Keratinocyte (primary cell): ENCODE measurements at regions not wholly inside any gene's neighbourhood (a gene's known extent, or its start where the extent isn't known, plus 50 kb on each side); places are given as distances from the start of the nearest gene placed in this dataset.
A peak's percentile ranks its signal among the peaks of the same experiment; 100 is the strongest.

Source experiments
- DNase-seq: peaks from one replicate; pipeline ENCODE4 v3.0.0-alpha.2; 2011; ENCODE audit warnings: low read depth, missing footprints, low spot score
- FAIRE-seq: peaks from 2 replicates; lab custom pipeline; 2011; peaks lifted over from hg19 to GRCh38; lab: Jason Lieb, UNC
- H2AFZ ChIP-seq: 2 replicates; pipeline ENCODE4 v1.6.0; 2012; ENCODE audit warnings: low read length, control low read depth, inconsistent platforms; ENCODE audit not compliant: control insufficient read depth
- H3K27ac ChIP-seq: 2 replicates; pipeline ENCODE4 v1.5.1; 2011; ENCODE audit warnings: low read length; ENCODE audit not compliant: control insufficient read depth, insufficient read depth
- H3K27me3 ChIP-seq: 3 replicates; pipeline ENCODE4 v1.6.0; 2011; ENCODE audit warnings: low read length; ENCODE audit not compliant: control insufficient read depth, insufficient read depth; ENCODE audit errors: extremely low read depth
- H3K36me3 ChIP-seq, 2 experiments: 2 replicates in 1 of 2; 3 replicates in 1 of 2; pipeline ENCODE4 v1.5.1; 2011; ENCODE audit warnings: low read length in 2 of 2, mild to moderate bottlenecking in 1 of 2; ENCODE audit not compliant: control insufficient read depth in 2 of 2, insufficient read depth in 2 of 2; ENCODE audit errors: extremely low read depth in 1 of 2
- H3K4me1 ChIP-seq: 3 replicates; pipeline ENCODE4 v1.5.1; 2011; ENCODE audit warnings: low read length; ENCODE audit not compliant: control insufficient read depth, insufficient read depth; ENCODE audit errors: extremely low read depth
- H3K4me2 ChIP-seq: 3 replicates; pipeline ENCODE4 v1.6.0; 2011; ENCODE audit warnings: low read depth, low read length; ENCODE audit not compliant: control insufficient read depth, insufficient read depth; ENCODE audit errors: extremely low read depth
- H3K4me3 ChIP-seq, 3 experiments: fragments of 200-600 bp in 1 of 3; sonication (generic) in 1 of 3; 2 replicates in 2 of 3; 3 replicates in 1 of 3; pipeline ENCODE4 v1.5.1; 2011 to 2016; ENCODE audit warnings: low read length in 3 of 3, mild to moderate bottlenecking in 3 of 3, control low read depth in 2 of 3, inconsistent platforms in 1 of 3, low read depth in 1 of 3, mixed read lengths in 1 of 3, mixed run types in 1 of 3, moderate library complexity in 1 of 3; ENCODE audit not compliant: control insufficient read depth in 2 of 3, insufficient read depth in 2 of 3; ENCODE audit errors: extremely low read depth in 1 of 3
- H3K79me2 ChIP-seq: 2 replicates; pipeline ENCODE4 v1.6.0; 2012; ENCODE audit warnings: low read length; ENCODE audit not compliant: control insufficient read depth, insufficient read depth
- H3K9ac ChIP-seq: 3 replicates; pipeline ENCODE4 v1.6.0; 2011; ENCODE audit warnings: low read length; ENCODE audit not compliant: control insufficient read depth, insufficient read depth; ENCODE audit errors: extremely low read depth
- H3K9me1 ChIP-seq: 3 replicates; pipeline ENCODE4 v1.6.0; 2011; ENCODE audit warnings: low read length; ENCODE audit not compliant: control insufficient read depth, insufficient read depth; ENCODE audit errors: extremely low read depth
- H3K9me3 ChIP-seq: 2 replicates; pipeline ENCODE4 v1.5.1; 2012; ENCODE audit warnings: low read depth, low read length; ENCODE audit not compliant: control insufficient read depth
- H4K20me1 ChIP-seq: 3 replicates; pipeline ENCODE4 v1.6.0; 2011; ENCODE audit warnings: low read length; ENCODE audit not compliant: control insufficient read depth, insufficient read depth; ENCODE audit errors: extremely low read depth
- EZH2 ChIP-seq: IDR thresholded peaks from one replicate; pipeline ENCODE4 v1.6.1; 2012; ENCODE audit warnings: inconsistent platforms, mild to moderate bottlenecking, low read length, moderate library complexity
- dilution Hi-C: fragments of 300-500 bp; cut with MboI; formaldehyde crosslinking; loops from one replicate; pipeline ENCODE4 v1.7.0; 2020; ENCODE audit warnings: low sequenced_read_pairs; ENCODE audit not compliant: extremely low pct_ligation_motif_present
- TF ChIP-seq, protein P1 (sequence below), 3 experiments: IDR thresholded peaks in 1 of 3; conservative IDR thresholded peaks in 1 of 3; optimal IDR thresholded peaks in 1 of 3; 2 replicates in 2 of 3; 3 replicates in 1 of 3; pipeline versions ENCODE3 to v1.5.1; 2011; ENCODE audit warnings: low read length in 3 of 3, mild to moderate bottlenecking in 3 of 3, moderate library complexity in 2 of 3, control low read depth in 1 of 3, inconsistent platforms in 1 of 3; ENCODE audit not compliant: insufficient read depth in 2 of 3; ENCODE audit errors: extremely low read depth in 1 of 3

DNA sequence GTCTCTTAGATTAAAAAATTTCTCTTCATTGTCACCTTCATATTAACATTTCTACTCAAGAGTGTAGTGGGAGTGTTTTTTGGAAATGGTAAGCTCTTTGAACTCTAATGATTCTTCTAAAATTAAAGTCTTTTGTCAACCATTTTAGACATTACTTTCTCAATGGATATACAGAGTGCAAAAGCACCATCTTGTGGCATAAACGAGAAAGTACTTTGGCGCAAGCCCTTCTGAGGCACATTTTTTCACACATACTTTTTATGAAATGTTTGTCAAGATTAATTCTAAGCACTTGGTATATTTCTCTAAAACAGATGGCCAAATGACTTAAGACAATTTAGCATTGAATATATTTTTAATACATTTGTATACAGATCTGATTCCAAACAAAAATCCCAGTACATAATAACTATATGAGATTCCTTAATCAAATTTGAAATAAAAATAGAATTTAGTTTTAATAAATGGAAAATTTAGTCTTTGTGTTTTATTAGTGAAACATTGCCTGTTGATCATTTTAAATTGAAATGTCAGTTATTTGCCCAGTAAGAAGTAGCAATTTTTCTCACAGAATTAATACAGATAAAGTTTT, 63.3 kb upstream of the GALNT5 start:
- no peak for DNase-seq
- dilution Hi-C loops = no loop called here
- H3K36me3 ChIP-seq = no peaks in the 10 kb centered on the region
- H3K9ac ChIP-seq = no peak overlapping the region
- TF ChIP-seq EZH2 = no peak
- TF ChIP-seq, protein P1, sequence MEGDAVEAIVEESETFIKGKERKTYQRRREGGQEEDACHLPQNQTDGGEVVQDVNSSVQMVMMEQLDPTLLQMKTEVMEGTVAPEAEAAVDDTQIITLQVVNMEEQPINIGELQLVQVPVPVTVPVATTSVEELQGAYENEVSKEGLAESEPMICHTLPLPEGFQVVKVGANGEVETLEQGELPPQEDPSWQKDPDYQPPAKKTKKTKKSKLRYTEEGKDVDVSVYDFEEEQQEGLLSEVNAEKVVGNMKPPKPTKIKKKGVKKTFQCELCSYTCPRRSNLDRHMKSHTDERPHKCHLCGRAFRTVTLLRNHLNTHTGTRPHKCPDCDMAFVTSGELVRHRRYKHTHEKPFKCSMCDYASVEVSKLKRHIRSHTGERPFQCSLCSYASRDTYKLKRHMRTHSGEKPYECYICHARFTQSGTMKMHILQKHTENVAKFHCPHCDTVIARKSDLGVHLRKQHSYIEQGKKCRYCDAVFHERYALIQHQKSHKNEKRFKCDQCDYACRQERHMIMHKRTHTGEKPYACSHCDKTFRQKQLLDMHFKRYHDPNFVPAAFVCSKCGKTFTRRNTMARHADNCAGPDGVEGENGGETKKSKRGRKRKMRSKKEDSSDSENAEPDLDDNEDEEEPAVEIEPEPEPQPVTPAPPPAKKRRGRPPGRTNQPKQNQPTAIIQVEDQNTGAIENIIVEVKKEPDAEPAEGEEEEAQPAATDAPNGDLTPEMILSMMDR (optimal IDR thresholded peaks at IDR 0.05 in 1 of 3, IDR thresholded peaks at IDR 0.05 in 1 of 3, conservative IDR thresholded peaks at IDR 0.05 in 1 of 3; ENCODE audit: extremely low read depth in 1 of 3, insufficient read depth in 2 of 3, low read length in 3 of 3) = peak in 2 of 3 experiments; percentile 39 to 58
- H3K4me2 ChIP-seq = no peak overlapping the region
- H2AFZ ChIP-seq = no peak overlapping the region
- H3K4me1 ChIP-seq = no peaks in the 10 kb centered on the region
- no peak overlapping the region for H3K4me3 ChIP-seq
- H3K27me3 ChIP-seq = no peaks in the 10 kb centered on the region
- no peak overlapping the region for H3K27ac ChIP-seq
- H4K20me1 ChIP-seq = no peaks in the 10 kb centered on the region
- no peaks in the 10 kb centered on the region for H3K9me1 ChIP-seq
- H3K9me3 ChIP-seq = no peaks in the 10 kb centered on the region
- peak; percentile 5 for FAIRE-seq
- no peaks in the 10 kb centered on the region for H3K79me2 ChIP-seq

DNA sequence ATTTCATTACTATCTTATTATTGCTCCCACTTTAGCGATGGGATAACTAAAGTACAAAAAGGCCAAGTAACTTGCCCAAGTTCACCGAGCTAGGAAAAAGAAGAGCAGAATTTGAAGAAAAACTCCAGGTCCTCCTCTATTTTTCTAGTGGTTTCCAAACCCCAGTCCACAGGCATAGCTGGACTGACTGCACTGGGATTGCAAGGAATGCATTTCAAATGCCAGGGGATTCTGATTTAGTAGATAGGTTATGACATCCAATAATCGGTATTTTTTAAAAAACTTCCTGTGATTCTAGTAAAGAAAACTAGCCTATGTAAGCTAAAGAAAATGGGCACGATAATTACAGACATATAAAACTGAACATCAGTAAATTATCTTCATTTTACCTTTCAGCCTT, 62.7 kb upstream of the GALNT5 start:
- no peak overlapping the region for H3K27ac ChIP-seq
- no peak for DNase-seq
- TF ChIP-seq EZH2 = no peak
- TF ChIP-seq, protein P1 (optimal IDR thresholded peaks at IDR 0.05 in 1 of 3, IDR thresholded peaks at IDR 0.05 in 1 of 3, conservative IDR thresholded peaks at IDR 0.05 in 1 of 3; ENCODE audit: extremely low read depth in 1 of 3, insufficient read depth in 2 of 3, low read length in 3 of 3) = no peak
- H2AFZ ChIP-seq = no peak overlapping the region
- no peak overlapping the region for H3K4me2 ChIP-seq
- H3K4me1 ChIP-seq = no peaks in the 10 kb centered on the region
- H3K36me3 ChIP-seq = no peaks in the 10 kb centered on the region
- H4K20me1 ChIP-seq = no peaks in the 10 kb centered on the region
- H3K9me3 ChIP-seq = no peaks in the 10 kb centered on the region
- no peaks in the 10 kb centered on the region for H3K79me2 ChIP-seq
- H3K9ac ChIP-seq = no peak overlapping the region
- no peaks in the 10 kb centered on the region for H3K9me1 ChIP-seq
- no peak for FAIRE-seq
- H3K27me3 ChIP-seq = no peaks in the 10 kb centered on the region
- H3K4me3 ChIP-seq = no peak overlapping the region
- dilution Hi-C loops = no loop called here
